Activated T-cell treated with anti-CD3 and anti-CD28 coated beads, Interleukin-2, amount 50 U/mL, for 24 hours (primary cell): ENCODE measurements at regions not wholly inside any gene's neighbourhood (a gene's known extent, or its start where the extent isn't known, plus 50 kb on each side); places are given as distances from the start of the nearest gene placed in this dataset.
A peak's percentile ranks its signal among the peaks of the same experiment; 100 is the strongest.

ENCODE experiments used
- DNase-seq: peaks from one replicate; pipeline ENCODE4 v3.0.0-alpha.2; 2020
- H3K27ac Mint-ChIP-seq: 2 replicates; pipeline ENCODE4 v1.8.0; 2020; ENCODE audit warnings: mild to moderate bottlenecking, mixed read lengths
- H3K27me3 Mint-ChIP-seq: 2 replicates; pipeline ENCODE4 v1.8.0; 2020; ENCODE audit warnings: mixed read lengths
- H3K36me3 Mint-ChIP-seq: 2 replicates; pipeline ENCODE4 v1.8.0; 2020; ENCODE audit warnings: low read depth, mixed read lengths
- H3K4me1 Mint-ChIP-seq: 2 replicates; pipeline ENCODE4 v1.8.0; 2020; ENCODE audit warnings: low read depth, mixed read lengths
- H3K4me3 Mint-ChIP-seq: 2 replicates; pipeline ENCODE4 v1.8.0; 2020; ENCODE audit warnings: mild to moderate bottlenecking, moderate library complexity, mixed read lengths
- H3K9me3 Mint-ChIP-seq: 2 replicates; pipeline ENCODE4 v1.8.0; 2020; ENCODE audit warnings: mixed read lengths

DNA sequence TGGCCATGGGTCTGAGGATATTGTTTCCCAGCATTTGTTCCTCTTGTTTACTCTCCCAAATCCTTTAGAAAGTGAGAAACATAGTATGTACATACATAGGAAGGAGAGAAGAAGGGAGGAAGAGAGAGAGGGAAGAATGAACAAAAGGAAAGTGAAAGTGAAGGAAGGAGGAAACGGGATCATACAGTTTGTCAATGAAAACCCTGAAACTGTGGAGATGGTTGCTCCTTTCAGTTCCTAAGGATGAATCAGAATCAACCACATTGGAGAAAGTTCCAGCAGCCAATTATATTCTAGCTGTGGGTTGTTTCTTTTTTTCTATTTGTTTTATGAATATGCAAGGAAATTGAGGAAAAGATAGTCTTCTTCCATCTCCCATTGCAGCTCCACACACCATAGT lies 396.5 kb downstream of the MLLT3 start:
- H3K4me1 Mint-ChIP-seq: peaks cover 41% of the 10 kb centered on the region
- peaks cover 5% of the 10 kb centered on the region for H3K9me3 Mint-ChIP-seq
- H3K4me3 Mint-ChIP-seq: no peak overlapping the region
- H3K36me3 Mint-ChIP-seq: no peaks in the 10 kb centered on the region
- no peaks in the 10 kb centered on the region for H3K27me3 Mint-ChIP-seq
- DNase-seq: no peak
- no peak overlapping the region for H3K27ac Mint-ChIP-seq

- no peak for DNase-seq
- H3K27ac Mint-ChIP-seq: no peak overlapping the region
- peaks cover 5% of the 10 kb centered on the region for H3K9me3 Mint-ChIP-seq
Measured at GRCh38 chr9:20224756-20225155, 397.5 kb downstream of the MLLT3 start.

DNA sequence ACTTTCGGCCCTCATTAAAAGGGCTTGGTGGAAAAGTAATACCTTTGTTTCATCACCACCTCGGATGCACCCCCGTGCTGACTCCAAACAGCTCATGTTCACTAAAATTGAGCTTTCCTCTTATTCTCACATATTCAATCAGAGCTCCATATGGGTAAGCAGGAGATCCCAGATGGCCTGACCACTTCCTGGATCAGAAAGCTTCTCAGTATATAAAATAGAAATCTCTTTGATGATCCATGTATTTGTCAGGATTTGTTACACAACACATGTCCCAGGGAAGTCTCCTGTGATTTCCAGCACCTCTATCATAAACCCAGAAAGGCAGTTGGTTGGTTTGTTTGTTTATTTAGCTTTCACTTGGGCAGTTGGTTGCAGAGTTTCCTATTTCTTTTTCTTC lies 402.0 kb downstream of the MLLT3 start:
- Mint-ChIP-seq H3K4me1 (peaks cover 13% of the 10 kb centered on the region), H3K36me3 (no peaks in the 10 kb centered on the region), H3K4me3 (no peak overlapping the region), H3K27ac (no peak overlapping the region), H3K9me3 (no peaks in the 10 kb centered on the region), H3K27me3 (no peaks in the 10 kb centered on the region)
- DNase-seq: no peak

More at GRCh38 chr9:20224756-20225155, 397.5 kb downstream of the MLLT3 start:
- Mint-ChIP-seq H3K4me3 (no peak overlapping the region), H3K4me1 (peaks cover 41% of the 10 kb centered on the region), H3K36me3 (no peaks in the 10 kb centered on the region), H3K27me3 (no peaks in the 10 kb centered on the region)

GRCh38 chr9:20219437-20219836 lies 402.9 kb downstream of the MLLT3 start:
- Mint-ChIP-seq H3K27me3 (no peaks in the 10 kb centered on the region), H3K36me3 (no peaks in the 10 kb centered on the region), H3K4me1 (peaks cover 7% of the 10 kb centered on the region), H3K4me3 (no peak overlapping the region), H3K27ac (no peak overlapping the region), H3K9me3 (no peaks in the 10 kb centered on the region)
- no peak for DNase-seq

DNA sequence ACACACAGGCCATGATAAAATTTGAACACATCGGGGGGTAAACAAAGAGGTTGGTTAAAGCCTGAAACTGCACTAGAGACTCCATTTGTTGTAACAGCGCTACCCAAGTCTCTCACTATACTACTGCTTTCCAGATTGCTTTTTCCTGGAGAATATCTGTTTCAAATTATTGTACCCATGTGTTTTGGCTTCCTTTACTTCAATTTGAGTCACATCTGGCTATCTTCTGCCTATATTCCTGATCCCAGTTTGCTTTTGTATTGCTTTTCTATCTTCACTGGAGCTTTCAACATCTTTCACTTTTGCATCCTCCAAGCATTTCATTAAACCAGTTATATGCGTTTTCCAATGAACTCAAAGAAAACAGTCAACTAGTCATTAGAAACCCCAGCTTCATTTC lies 404.7 kb downstream of the MLLT3 start:
- H3K27ac Mint-ChIP-seq: no peak overlapping the region
- H3K36me3 Mint-ChIP-seq: no peaks in the 10 kb centered on the region
- no peak overlapping the region for H3K4me3 Mint-ChIP-seq
- H3K27me3 Mint-ChIP-seq: no peaks in the 10 kb centered on the region
- H3K9me3 Mint-ChIP-seq: no peaks in the 10 kb centered on the region
- peaks cover 9% of the 10 kb centered on the region for H3K4me1 Mint-ChIP-seq
- no peak for DNase-seq

DNA sequence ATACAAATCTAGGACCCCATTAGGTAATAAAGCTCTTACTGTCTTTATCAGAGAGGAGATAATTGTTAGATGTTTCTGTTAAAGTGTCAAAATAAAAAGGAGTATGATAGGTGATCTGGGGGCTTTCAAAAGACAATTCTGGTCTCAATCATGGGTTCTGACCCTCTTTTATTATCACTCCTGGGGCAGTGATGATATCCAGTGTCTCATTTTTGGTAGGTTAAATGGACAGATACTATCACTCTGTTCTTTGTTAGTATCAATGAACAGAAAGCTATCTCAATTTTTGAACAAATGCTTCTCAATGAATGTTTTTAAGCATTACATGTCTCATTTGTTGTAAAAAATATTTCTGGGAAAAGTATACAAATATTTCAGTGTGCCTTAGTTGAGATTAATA lies 405.9 kb downstream of the MLLT3 start:
- no peaks in the 10 kb centered on the region for H3K9me3 Mint-ChIP-seq
- no peak for DNase-seq
- no peaks in the 10 kb centered on the region for H3K36me3 Mint-ChIP-seq
- peaks cover 7% of the 10 kb centered on the region for H3K4me1 Mint-ChIP-seq
- H3K27ac Mint-ChIP-seq: no peak overlapping the region
- no peak overlapping the region for H3K4me3 Mint-ChIP-seq
- H3K27me3 Mint-ChIP-seq: no peaks in the 10 kb centered on the region

DNA sequence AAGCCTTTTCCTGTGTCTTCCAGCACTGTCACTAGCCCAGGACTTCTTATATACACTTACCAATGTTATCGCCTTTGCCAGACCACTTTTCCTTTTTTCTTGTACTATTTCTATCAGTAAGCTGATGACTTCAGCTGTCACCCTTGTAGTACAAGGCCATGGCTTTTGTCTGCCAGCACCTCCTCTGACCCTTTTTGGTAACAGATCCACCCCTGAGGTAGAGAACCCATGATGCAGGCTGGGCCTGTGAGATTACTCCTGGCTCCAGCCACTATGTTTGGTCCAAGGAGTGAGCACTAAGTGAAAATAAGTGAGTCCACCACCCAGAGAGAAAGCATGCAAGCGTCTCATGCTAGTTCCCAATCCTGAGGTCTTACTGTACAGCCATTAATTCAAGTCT lies 406.7 kb downstream of the MLLT3 start:
- H3K4me1 Mint-ChIP-seq: peaks cover 5% of the 10 kb centered on the region
- H3K27me3 Mint-ChIP-seq: no peaks in the 10 kb centered on the region
- H3K9me3 Mint-ChIP-seq: no peaks in the 10 kb centered on the region
- no peak for DNase-seq
- no peaks in the 10 kb centered on the region for H3K36me3 Mint-ChIP-seq
- no peak overlapping the region for H3K4me3 Mint-ChIP-seq
- H3K27ac Mint-ChIP-seq: no peak overlapping the region

DNA sequence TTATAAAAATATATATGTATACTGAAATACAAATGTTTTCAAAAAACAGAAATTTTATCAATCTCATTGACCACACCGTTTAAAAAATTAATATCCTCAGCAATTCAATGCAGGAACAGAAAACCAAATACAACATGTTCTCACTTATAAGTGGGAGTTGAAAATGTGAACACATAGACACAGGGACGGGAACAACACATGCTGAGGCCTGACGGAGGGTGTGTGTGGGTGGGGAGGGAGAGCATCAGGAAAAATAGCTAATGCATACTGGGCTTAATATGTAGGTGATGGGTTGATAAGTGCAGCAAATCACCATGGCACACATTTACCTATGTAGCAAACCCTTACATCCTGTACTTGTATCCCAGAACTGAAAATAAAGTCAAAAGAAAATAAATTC lies 409.5 kb downstream of the MLLT3 start:
- no peak for DNase-seq
- H3K36me3 Mint-ChIP-seq: no peaks in the 10 kb centered on the region
- H3K9me3 Mint-ChIP-seq: no peaks in the 10 kb centered on the region
- H3K4me3 Mint-ChIP-seq: no peak overlapping the region
- no peaks in the 10 kb centered on the region for H3K27me3 Mint-ChIP-seq
- H3K27ac Mint-ChIP-seq: no peak overlapping the region
- H3K4me1 Mint-ChIP-seq: peaks cover 29% of the 10 kb centered on the region

DNA sequence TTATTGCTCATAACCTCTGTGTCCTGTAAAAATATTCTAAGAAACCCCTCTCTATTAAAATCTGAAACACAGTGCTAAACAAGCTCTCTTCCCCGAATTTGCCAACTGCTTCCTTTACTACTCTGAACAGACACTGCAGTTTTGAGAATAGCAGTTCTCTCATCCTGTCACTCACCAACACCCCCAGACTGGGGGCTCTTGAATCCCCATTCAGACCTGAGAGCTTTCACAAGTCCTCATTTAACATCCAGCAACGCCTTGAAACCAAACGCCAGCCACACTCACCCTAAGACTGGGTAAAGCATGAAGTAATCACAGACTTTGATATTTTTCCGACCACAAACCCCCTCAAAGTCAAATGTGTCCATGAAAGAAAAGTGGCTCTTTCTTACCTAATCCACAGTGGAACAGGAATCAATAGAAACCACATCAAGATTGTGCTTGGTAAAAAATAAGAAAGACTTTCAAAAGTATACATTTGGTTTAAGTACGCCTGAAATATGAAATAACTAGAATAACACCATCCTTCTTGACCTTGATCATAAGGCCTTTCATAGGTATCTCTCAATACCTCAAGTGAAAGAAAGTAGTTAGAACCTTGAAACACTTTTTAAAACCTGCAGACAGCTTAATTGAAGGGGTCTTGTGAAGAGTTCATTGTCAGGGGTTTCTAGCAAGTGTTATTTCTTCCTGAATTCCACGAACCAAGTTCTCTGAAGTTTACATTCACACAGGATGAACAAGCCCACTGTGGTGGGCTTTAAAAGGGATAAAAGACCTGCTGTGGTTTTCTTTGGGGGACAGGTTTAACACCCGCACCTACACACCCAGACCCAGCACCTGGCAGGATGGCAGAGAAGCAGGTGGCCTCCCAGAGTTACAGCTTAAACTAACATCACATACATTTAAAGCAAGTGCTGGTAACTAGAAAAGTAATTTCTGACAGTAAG lies 412.6 kb downstream of the MLLT3 start:
- DNase-seq: peak; percentile 62
- H3K4me3 Mint-ChIP-seq: peak overlapping the region; percentile 1
- peaks cover 38% of the 10 kb centered on the region for H3K4me1 Mint-ChIP-seq

DNA sequence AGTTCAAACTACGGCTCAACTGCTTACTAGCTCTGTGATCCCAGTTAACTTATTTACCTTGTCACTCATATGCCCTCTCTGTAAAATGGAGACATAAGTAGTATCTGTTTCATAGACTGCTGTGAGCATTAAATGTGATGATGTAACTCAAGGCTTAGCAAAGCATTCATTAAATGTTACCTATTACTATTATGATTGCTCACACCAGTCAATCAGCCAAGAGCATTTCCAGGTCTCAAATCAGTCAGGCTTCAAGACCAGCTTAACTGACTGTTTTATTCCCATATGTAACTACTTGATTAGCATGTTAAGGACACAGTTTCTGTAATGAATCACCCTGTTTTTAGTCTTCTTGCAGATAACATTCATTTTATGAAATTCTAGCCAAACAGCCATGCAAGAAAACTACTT lies 413.3 kb downstream of the MLLT3 start:
- DNase-seq: no peak
- H3K27ac Mint-ChIP-seq: peak overlapping the region; percentile 95

More for the DNA sequence above, 412.6 kb downstream of the MLLT3 start:
- no peaks in the 10 kb centered on the region for H3K27me3 Mint-ChIP-seq
- H3K27ac Mint-ChIP-seq: peak overlapping the region; percentile 95
- no peaks in the 10 kb centered on the region for H3K9me3 Mint-ChIP-seq
- no peaks in the 10 kb centered on the region for H3K36me3 Mint-ChIP-seq

GRCh38 chr9:20208226-20208625 lies 414.1 kb downstream of the MLLT3 start:
- Mint-ChIP-seq H3K27ac (peak overlapping the region; percentile 95), H3K4me3 (no peak overlapping the region), H3K36me3 (no peaks in the 10 kb centered on the region), H3K9me3 (no peaks in the 10 kb centered on the region), H3K27me3 (no peaks in the 10 kb centered on the region), H3K4me1 (peaks cover 38% of the 10 kb centered on the region)
- no peak for DNase-seq

More for the DNA sequence above, 413.3 kb downstream of the MLLT3 start:
- Mint-ChIP-seq H3K4me1 (peaks cover 38% of the 10 kb centered on the region), H3K9me3 (no peaks in the 10 kb centered on the region), H3K27me3 (no peaks in the 10 kb centered on the region), H3K36me3 (no peaks in the 10 kb centered on the region), H3K4me3 (no peak overlapping the region)

DNA sequence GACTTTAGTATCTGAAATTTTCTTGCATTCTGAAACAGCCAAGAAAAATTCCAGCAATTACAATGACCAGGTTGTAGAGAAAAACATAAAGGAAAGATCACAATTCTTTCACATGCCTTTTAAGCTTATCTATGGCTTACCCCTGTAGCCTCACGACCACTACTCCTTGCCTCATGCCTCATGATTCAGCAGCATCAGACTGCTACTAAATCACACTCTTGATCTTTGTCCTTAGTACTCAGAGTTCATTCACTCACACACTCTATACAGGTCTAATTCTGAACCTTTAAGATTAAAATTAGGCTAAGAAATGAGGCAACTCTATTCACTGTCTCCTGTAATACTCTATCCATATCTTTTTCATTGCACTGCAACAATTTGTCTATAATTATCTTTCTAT lies 415.1 kb downstream of the MLLT3 start:
- no peak for DNase-seq
- Mint-ChIP-seq H3K36me3 (no peaks in the 10 kb centered on the region), H3K27me3 (no peaks in the 10 kb centered on the region), H3K4me3 (no peak overlapping the region), H3K4me1 (peaks cover 40% of the 10 kb centered on the region), H3K9me3 (no peaks in the 10 kb centered on the region), H3K27ac (no peak overlapping the region)

DNA sequence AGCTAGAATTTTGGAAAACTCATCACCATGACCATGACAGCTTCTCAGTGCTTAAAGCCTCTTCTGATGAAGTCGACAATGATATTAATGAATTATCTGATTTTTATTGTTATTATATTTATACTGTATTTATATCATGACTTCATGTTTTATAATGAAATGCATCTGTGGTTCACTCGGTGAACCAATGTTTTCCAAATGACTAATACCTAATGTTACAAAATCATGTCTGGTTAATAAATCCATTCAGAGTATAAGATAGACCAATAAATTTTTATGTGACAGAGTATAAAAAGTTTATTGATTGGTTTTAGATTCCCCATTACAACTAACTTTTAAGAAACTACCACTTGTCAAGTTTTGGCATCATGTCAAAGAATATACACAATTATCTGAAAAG lies 416.5 kb downstream of the MLLT3 start:
- Mint-ChIP-seq H3K27ac (no peak overlapping the region), H3K9me3 (no peaks in the 10 kb centered on the region), H3K4me3 (no peak overlapping the region), H3K4me1 (peaks cover 45% of the 10 kb centered on the region), H3K27me3 (no peaks in the 10 kb centered on the region), H3K36me3 (no peaks in the 10 kb centered on the region)
- DNase-seq: no peak

GRCh38 chr9:20200991-20201431 lies 412.2 kb upstream of the SLC24A2 start:
- Mint-ChIP-seq H3K36me3 (no peaks in the 10 kb centered on the region), H3K27me3 (peaks cover 3% of the 10 kb centered on the region), H3K9me3 (peaks cover 9% of the 10 kb centered on the region), H3K27ac (no peak overlapping the region), H3K4me1 (peaks cover 18% of the 10 kb centered on the region), H3K4me3 (no peak overlapping the region)
- DNase-seq: no peak

- H3K4me3 Mint-ChIP-seq: no peak overlapping the region
Measured at GRCh38 chr9:20200581-20200980, 411.7 kb upstream of the SLC24A2 start.

More at GRCh38 chr9:20200581-20200980, 411.7 kb upstream of the SLC24A2 start:
- H3K27me3 Mint-ChIP-seq: peaks cover 3% of the 10 kb centered on the region
- H3K36me3 Mint-ChIP-seq: no peaks in the 10 kb centered on the region
- peaks cover 18% of the 10 kb centered on the region for H3K4me1 Mint-ChIP-seq
- H3K27ac Mint-ChIP-seq: no peak overlapping the region
- no peak for DNase-seq
- H3K9me3 Mint-ChIP-seq: peaks cover 12% of the 10 kb centered on the region
